DMS114 treated with DMSO at 0.1 percent for 48 hours (cell line): ENCODE measurements at regions not wholly inside any gene's neighbourhood (a gene's known extent, or its start where the extent isn't known, plus 50 kb on each side); places are given as distances from the start of the nearest gene placed in this dataset.

ENCODE experiments used
- DNase-seq: peaks from one replicate; lab custom pipeline; 2025; ENCODE audit not compliant: unreplicated experiment; lab: John Stamatoyannopoulos, UW

DNA sequence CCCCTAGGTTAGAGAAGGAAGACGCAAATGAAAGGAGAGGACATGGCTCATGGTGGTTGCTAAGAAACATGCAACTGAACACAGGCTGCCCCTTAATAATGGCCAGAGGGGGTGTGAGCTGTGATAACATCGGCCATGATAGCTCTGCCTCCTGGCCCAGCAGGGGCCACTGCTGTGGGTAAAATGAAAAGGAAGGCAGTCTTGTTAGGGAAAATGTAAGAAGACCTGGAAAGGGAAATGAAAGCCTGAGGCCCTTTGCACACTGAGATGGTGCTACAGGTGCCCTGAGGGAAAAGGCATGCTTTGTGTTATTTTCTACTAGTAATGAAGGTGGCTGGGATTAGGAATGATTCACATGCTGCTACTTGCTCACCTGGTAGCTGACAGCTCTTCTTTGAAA is 123.6 kb upstream of the MID1 start:
- no peak for DNase-seq

DNA sequence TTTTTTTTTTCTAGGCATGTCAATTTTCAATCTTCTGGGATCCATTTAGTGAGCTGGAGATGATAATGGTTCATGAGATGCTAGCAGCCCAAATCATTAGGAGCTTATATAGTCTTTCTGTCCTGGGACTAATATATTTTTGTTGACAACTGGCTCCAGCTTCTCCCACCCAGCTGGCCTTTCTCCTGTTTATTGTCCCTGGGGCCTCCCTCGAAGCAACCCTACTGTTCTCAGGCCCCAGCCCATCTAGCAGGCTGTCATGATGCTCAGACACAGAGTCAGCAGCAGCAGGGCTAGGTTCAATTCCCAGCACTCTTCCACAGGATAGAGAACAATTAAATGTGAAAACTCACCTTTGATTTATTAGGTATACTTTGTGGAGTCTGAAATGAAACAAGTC is 127.6 kb upstream of the MID1 start:
- DNase-seq = no peak

DNA sequence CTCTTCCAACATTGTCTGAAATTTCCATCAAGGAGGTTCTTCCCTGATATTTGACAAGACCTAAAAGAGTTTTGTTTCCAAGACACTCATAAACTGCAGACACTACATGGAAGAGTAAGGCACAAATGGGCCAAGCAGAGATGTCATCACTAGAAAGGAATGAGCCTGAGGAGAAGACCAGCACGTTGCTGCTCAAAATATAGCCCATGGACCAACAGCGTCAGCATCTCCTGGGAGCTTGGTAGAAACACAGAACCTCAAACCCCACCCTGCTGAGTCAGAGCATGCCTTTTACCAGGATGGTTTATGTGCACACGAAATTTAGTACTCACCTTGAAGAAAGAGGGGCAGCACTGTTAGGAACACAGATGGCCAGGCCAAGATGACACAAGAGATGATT is 128.7 kb upstream of the MID1 start:
- no peak for DNase-seq

DNA sequence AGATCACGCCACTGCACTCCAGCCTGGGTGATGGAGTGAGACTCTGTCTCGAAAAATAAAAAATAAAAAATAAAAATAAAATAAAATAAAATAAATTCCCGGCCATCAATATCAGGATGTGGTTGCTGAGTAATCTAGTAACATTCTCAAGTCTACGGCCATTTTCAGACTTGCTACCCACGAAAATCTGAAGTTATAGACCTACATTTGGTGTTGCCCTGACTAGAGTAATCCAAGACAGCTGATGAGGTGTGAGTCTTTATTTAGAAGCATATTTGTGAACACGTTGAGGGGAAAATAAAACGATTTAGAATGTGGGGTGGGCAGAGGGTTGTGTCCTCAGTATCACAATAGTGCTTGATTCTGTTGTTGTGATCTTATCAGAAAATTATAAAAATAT is 130.2 kb upstream of the MID1 start:
- no peak for DNase-seq

DNA sequence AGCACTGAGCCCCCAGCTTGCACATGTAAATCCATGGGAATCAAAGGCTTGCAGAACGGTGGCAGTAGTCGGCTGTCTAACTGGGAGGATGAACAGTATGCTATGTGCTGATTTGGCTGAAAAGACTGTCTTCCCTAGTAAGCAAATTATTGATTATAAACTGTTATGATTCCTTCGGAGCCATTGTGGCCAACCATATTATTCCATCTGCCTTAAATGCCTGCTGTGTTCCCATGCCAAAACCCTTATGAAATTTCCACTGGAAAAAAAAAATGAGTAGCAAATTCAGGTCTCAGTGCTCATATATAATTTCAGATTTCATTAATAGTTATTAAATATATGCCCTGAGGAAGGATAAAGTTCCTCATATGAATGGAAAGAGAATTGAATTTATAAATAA is 132.7 kb upstream of the MID1 start:
- DNase-seq = no peak

DNA sequence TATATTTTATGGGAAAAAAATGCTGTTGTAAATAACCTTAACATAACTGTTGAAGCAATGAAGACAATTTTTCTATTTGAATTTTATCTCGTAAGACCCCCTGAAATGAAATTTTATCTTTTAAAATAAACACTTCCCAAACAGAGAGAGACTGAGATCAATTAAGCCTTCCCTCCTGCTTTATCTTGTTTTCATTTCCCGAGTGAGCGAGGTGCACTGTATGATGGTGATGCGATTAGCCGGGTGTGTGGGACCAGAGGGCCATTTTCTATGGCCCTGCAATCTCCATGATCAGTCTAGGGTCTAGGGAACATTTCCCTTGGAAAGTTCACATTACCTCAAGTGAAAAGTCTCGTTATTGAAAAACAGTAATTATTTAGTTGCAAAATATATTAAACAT is 134.1 kb upstream of the MID1 start:
- peak; percentile 70 for DNase-seq

DNA sequence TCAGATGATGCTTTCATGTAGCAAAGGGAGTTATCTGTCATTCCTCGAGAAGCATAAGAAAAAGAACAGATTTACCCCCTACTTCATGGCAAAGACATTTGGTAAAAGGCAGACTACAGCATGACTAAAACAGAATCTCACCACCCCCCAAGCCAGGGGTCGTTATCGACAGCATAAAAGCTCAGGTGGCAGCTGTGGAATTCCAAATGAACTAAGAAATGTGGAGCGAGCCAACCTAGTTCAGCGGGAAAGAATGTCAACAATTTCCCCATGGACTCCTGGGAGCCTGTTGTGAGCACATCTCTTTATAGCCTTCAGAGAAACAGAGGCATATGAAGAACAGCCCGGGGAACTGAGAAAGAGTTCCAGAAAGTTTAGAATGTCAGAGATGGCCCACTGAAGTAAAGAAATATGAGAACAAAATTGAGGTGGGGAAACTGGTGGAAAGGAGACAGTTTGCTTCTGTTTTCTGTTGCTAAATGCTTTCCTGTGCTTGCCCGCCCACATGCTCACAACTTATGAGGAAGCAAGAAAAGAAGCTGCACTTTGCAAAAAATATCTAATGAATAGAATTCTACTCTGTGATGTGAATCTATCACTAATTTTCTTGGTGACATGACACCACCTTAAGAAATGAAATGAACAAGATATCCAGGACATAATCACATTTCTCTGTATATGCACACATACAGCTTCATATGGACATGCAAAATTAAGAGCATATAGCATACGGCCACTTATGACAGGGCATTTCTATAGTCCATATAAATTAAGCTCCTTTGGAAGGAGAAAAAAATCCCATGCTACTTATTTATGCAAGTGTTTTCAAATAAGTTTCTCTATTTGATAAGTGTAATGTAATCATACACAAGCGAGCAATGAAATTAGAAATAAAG is 135.3 kb upstream of the MID1 start:
- DNase-seq = peak; percentile 78

DNA sequence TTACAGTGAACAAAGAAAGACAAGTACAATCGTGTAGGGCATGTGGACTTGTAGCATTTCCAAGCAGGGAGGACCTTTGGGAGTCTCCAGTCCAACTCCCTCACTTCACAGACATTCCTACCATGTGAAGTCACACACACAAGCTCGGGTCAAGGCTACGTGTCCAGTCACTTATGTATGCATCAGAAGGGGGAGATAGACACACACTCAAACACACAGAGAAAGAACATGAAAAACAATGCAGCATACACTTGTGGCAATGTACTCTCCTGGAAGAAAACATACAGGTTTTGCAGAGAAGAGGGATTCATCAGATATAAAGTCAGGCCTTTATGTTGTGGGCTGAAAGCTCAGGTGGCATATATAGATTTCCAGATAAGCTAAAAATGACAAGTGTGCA is 136.1 kb upstream of the MID1 start:
- peak; percentile 73 for DNase-seq

DNA sequence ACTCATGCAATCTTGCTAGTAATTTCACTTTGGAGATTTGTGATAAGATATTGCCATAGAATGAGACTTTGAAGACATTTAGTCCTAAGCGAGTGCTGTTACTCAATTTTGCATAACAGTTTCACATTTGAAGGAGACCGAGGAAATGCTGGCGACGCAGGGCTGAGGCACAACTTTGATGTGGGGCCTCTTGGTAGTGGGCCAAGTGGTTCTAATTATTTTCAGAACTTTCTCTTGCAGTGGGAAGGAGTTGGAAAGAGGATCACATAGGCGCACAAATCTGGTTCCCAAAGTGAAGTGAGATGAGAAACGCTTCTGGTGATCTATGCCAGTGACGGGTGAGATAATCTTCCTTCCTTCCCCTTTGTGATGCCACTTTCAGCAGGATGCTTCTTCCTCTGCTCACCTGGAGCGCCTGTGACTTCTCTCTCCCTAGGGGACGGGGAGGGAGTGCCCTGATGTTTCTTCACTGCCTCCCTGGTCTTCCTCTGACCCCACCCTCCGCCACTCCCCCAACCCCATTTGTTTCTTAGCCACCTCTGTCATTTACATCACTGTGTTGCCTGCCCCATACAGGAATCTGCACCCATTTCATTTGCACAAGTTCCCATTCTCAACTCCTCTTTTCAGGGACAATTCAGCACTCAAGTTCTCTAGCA is 138.9 kb upstream of the MID1 start:
- DNase-seq = no peak

DNA sequence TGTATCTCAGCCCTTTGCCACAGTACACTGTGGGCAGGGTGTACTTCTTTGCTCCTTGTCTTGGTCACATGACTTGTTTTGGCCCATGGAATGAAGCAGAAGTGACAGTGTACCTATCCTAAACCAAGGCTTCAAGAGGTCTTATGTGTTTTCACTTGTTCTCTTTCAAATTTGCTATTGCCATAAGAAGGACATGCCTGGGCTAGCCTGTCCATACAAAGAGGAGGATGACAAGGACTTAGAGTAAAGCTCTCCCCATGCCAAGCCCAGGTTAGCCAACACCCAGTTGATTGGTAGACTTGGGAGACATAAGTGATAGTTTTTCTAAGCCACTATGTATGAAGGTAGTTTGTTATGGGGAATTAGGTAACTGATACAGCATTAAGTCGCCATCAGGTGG is 141.1 kb upstream of the MID1 start:
- no peak for DNase-seq

DNA sequence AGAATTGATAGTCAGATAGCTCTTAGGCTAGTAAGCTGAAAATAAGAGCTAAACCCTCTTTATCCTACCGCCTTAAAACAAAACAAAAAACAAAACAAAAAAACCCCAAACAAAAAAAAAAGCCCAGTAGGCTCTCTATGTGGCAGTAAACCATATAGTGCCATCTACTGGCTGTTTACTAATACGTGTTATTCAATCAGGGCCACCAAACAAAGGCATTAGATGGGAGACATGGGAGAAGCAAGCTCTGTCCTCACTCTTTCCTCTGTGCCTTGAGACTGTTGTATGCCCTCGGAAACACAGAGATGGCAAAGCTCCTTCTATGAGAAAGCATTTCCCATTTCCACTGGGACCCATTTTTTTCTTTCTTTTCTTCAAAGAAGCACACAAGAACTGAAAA is 148.8 kb upstream of the MID1 start:
- DNase-seq = peak; percentile 53

DNA sequence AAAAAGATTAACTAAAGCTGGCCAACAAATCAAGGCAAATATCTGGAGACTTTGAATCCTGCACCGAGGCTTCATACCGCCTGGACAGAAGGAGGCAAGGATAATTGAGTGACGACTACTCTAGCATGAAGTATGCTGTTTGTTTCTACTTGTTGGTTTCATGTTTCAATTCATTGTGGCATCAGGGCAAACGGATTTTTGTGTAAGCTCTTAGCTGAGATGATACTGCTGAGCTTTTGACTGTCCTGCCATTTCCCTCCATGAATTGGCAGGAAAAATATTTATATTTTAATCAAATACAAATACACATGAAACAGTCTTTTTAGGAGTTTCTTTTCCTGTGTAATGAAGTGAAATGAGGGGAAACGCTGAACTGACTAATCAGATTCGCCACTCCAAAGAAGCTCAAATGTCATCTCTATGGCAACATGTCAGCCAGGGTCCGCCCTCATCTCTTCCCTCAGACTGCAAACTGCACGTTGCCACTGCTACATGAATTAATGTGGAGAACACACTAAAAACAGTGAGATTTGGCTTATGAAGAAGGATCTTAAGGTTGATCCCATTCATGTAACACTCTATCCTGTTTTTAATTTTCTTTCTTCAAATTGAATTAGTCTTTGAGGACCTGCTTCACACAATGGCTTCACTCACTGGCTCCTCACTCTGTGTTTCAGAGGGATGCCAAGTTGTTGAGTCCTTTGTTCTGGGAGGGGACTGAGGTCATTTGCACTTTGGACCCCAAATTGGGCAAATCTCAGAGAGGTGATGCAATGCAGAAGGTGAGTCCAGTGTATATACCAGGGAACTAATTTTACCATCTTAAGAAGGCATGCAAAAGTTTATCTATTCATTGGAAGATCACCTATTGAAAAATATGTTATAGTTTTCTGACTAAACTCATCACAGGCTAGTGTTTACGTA is 149.6 kb upstream of the MID1 start:
- DNase-seq = peak; percentile 57

DNA sequence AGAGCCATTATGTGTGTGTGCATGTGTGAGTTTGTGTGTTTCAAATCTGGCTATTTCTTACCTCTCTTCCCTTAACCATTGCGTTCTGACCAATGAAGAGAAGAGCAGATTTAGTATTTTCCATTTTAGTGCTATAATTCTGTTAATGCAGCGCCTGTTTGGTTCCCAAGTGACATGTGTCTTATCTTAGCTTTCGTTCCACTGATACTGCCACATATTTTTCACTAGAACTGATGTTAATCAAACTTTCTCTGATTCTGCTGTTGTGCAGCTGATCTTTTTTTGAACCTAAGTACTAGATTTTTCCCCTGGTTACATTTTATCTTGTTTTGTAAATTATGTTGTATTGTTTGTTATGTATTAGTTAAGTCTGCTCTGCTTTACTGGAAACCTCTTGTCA is 152.9 kb upstream of the MID1 start:
- DNase-seq = no peak

DNA sequence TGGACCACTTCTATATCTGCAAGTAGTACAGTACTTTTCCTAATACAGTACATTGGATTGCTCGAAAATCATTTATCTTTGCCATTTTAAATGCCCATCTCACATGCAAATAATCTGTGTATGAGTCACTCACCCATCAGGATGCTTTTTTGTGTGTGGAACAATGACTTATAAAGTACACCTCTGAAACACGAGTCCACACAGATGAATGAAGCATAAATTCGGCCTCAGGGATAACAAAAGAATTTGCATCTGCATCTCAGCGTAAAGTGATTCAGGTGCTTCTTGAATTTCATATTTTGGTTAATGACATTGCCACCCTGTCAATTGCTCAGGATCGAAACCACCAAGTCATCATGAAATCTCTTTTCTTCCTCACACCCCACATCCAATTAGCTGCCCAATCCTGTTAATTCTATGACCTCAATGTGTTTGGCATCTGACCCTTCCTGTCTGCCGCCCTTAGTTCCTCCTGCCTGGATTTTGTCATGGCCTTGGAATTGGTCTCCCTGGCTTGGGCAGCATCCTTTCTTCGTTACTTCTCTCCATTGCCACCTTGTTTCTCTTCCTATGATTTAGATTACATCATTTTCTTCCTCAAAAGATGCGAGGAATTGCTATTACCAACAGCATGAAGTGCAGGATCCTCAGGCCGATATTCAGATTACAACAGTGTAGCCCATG is 161.6 kb upstream of the MID1 start:
- no peak for DNase-seq

DNA sequence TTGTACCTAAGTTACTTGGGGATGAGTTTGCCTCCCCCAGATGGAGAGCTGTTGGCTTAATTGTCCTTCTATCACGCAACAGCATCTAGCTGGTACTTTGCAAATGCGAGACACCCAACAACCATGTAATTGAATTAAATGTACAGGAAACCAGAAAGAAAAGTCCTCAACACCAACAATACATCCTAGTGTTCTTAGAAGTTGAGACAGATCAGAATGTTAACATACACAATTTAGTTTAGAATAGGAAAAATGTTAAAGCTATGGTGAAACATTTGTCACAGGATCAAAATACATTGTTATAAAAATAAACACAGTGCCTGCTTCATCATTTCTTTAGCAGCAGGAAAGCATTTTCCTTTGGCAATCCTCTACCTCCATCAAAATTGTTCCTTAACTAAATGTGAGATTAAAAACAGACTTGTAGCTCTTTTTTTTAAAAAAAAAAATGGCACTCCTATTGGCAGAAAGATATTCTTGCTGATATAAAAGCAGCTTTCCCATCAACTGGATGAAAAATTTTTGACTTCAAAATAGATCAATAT is 163.1 kb upstream of the MID1 start:
- no peak for DNase-seq

DNA sequence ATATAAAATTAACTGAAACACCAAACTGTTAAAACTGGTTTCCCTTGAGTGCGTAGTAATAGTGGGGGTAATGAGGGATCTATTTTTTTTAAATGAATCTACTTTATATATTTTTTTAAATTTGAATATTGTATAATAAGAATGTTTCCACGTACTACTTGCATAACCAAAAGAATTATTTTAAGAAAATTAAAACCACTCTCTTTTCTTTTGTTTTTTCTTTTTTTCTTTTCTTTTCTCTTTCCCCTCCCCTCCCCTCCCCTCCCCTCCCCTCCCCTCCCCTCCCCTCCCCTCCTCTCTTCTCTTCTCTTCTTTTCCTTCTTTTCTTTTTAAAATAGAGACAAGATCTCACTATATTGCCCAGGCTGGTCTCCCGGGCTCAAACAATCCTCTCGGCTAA is 166.9 kb upstream of the MID1 start:
- DNase-seq = no peak

DNA sequence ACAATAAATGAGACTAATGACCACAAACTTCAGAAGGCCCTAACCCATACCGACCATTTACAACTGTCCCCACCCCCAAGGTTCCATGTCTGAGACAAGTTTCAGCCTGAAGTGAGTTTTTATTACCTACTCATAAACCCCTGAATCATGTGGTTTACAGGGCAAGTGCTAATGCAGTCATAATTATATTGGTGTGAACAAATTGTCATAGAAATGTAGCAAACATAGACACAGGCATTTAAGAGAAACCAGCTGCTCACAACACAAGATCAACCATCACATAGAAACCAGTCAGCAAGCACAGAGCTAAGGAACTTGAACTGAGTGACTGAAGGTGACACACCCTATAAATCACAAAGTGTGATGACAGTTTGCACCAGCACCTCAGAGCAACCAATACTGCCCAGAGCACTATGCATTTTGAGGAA is 173.8 kb upstream of the MID1 start:
- no peak for DNase-seq

DNA sequence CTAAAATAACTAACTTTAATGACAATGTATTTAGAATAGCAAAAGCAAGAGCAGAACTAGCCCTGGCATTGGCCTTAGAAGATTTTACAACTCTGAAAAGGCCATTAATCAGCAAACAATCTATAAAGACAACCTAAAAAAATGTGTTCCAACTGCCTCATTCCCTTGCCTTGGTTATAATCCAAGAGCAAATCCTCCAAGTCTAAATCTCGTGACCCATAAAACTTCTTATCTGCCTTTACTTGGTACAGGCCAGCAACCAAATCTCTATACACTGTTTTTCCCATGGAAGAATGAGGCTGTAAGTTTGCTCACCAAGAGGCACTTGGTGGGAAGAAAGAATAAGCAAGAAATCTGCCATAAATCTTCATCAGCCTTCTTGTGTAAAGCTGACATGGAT is 175.3 kb upstream of the MID1 start:
- no peak for DNase-seq

DNA sequence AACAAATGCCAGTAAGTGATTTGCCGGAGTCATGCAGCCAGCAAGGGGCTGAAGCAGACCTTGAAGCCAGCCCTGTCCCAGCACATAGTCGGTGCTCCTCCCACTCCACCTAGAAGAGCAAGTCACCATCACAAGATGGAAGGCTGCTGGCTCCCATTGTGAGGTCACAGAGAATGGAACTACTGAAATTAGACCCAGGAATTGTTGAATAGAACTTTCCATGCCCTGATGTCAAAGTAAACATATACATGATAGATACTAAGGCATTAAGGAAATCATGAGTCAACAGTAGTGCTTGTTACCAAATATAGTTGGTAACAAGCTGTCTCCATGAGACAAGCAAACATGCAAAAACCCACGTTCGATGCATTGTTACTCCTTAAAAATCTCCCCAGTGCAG is 177.1 kb upstream of the MID1 start:
- no peak for DNase-seq

DNA sequence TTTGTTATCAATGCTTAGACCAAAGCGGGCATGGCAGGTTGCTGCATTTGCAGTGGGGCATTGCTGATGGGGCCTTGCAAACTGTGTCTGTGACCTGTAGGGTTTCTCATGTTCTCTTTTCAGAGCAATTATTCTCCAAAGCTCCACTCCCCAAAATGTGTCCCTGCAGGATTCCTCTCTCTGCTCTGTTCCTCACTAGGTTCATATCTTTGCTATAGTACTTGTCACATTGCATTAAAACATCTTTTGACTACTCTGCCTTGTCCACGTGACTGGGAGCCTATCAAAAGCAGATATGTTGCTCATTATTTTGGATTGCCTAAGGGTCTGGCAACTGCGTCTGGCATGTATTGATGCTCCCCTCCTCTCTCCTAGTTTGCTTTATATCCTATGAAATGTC is 177.7 kb upstream of the MID1 start:
- no peak for DNase-seq

DNA sequence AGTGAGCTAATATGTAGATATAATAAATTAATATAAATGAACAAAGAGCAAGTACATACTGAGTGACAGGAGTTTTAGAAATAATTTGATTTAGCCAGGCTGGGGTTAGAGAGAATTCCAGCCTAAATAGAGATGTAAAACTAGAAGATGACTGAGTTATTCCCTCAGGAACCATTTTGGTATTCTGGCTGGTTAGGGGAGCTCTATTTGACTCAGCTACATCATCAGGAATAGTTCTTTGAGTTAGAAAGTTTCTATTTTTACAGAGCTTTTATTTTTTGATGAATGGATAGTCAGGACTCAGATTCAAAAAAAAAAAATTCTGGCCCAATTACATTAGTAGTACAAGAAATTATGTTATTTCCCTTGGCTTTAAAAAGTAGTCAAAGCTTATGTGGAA is 180.4 kb upstream of the MID1 start:
- no peak for DNase-seq
